Mesendoderm (in vitro differentiated cells): ENCODE measurements at regions not wholly inside any gene's neighbourhood (a gene's known extent, or its start where the extent isn't known, plus 50 kb on each side); places are given as distances from the start of the nearest gene placed in this dataset.
A peak's percentile ranks its signal among the peaks of the same experiment; 100 is the strongest.

Source experiments
- DNase-seq: peaks from one replicate; pipeline ENCODE4 v3.0.0; 2013
- H2AK5ac ChIP-seq: 2 replicates; pipeline ENCODE4 v1.6.1; 2013; ENCODE audit warnings: low read length, inconsistent platforms
- H2BK120ac ChIP-seq: 2 replicates; pipeline ENCODE4 v1.6.1; 2013; ENCODE audit warnings: low read depth, mild to moderate bottlenecking, low read length, moderate library complexity, mixed read lengths
- H2BK15ac ChIP-seq: replicated peaks from 2 replicates; pipeline ENCODE4 v1.6.1; 2013; ENCODE audit warnings: low read depth, mild to moderate bottlenecking, moderate library complexity
- H2BK5ac ChIP-seq: 2 replicates; pipeline ENCODE4 v1.6.1; 2013; ENCODE audit warnings: low read length, inconsistent platforms
- H3K18ac ChIP-seq: 2 replicates; pipeline ENCODE4 v1.6.1; 2013; ENCODE audit warnings: mild to moderate bottlenecking, low read length, mixed read lengths
- H3K23ac ChIP-seq: one replicate; pipeline ENCODE4 v1.6.1; 2013; ENCODE audit warnings: low read length
- H3K27ac ChIP-seq: 2 replicates; pipeline ENCODE4 v1.5.1; 2013; ENCODE audit warnings: low read depth, mild to moderate bottlenecking, inconsistent platforms, low read length, moderate library complexity
- H3K27me3 ChIP-seq: 2 replicates; pipeline ENCODE4 v1.6.1; 2013; ENCODE audit warnings: low read length, control low read depth, mild to moderate bottlenecking, inconsistent platforms; ENCODE audit not compliant: insufficient read depth, poor library complexity
- H3K36me3 ChIP-seq: 2 replicates; pipeline ENCODE4 v1.6.1; 2013; ENCODE audit warnings: low read length, inconsistent platforms; ENCODE audit not compliant: control insufficient read depth, insufficient read depth
- H3K4ac ChIP-seq: one replicate; pipeline ENCODE4 v1.6.1; 2013; ENCODE audit warnings: low read depth, mild to moderate bottlenecking, low read length, moderate library complexity
- H3K4me1 ChIP-seq: 2 replicates; pipeline ENCODE4 v1.6.1; 2013; ENCODE audit warnings: low read depth, low read length, inconsistent platforms; ENCODE audit not compliant: control insufficient read depth
- H3K4me2 ChIP-seq: 2 replicates; pipeline ENCODE4 v1.6.1; 2013; ENCODE audit warnings: low read length
- H3K4me3 ChIP-seq: 2 replicates; pipeline ENCODE4 v1.5.1; 2013; ENCODE audit warnings: mild to moderate bottlenecking, low read length
- H3K56ac ChIP-seq: one replicate; pipeline ENCODE4 v1.6.1; 2013; ENCODE audit warnings: low read length
- H3K79me1 ChIP-seq: 2 replicates; pipeline ENCODE4 v1.6.1; 2013; ENCODE audit warnings: low read length, inconsistent platforms
- H3K79me2 ChIP-seq: 2 replicates; pipeline ENCODE4 v1.6.1; 2013; ENCODE audit warnings: mild to moderate bottlenecking, low read length; ENCODE audit not compliant: control insufficient read depth, insufficient read depth
- H3K9ac ChIP-seq: 2 replicates; pipeline ENCODE4 v1.6.1; 2013; ENCODE audit warnings: low read length, inconsistent platforms
- H4K5ac ChIP-seq: one replicate; pipeline ENCODE4 v1.6.1; 2013; ENCODE audit warnings: low read length
- H4K8ac ChIP-seq: one replicate; pipeline ENCODE4 v1.6.1; 2013; ENCODE audit warnings: low read depth, mild to moderate bottlenecking, control low read depth, low read length, moderate library complexity
- WGBS: extraction: QIAGEN DNeasy Blood & Tissue Kit; methylation state at CpG from one replicate; pipeline ENCODE4 v1.1.7; 2013; ENCODE audit warnings: low lambda C conversion rate, missing lambda C conversion rate; ENCODE audit not compliant: insufficient coverage; ENCODE audit errors: extremely low coverage; 5-methylcytosine and 5-hydroxymethylcytosine counted together

GRCh38 chr5:158462349-158463114 is 603.6 kb upstream of the CLINT1 start:
- Histone ChIP-seq H3K4me3 (no peak overlapping the region), H3K27ac (no peak overlapping the region), H3K27me3 (no peaks in the 10 kb centered on the region), H2BK120ac (no peak overlapping the region), H2AK5ac (no peak overlapping the region), H4K5ac (no peak overlapping the region), H2BK15ac (no peak overlapping the region), H3K79me1 (no peaks in the 10 kb centered on the region), H3K4me1 (no peaks in the 10 kb centered on the region), H3K23ac (no peak overlapping the region), H3K56ac (no peak overlapping the region), H3K79me2 (no peaks in the 10 kb centered on the region), H3K4me2 (no peak overlapping the region), H3K4ac (no peak overlapping the region), H3K18ac (no peak overlapping the region), H4K8ac (no peak overlapping the region), H3K36me3 (no peaks in the 10 kb centered on the region), H3K9ac (no peak overlapping the region), H2BK5ac (no peak overlapping the region)
- no CpG with 5 or more reads among the region's 9 CpGs for WGBS
- no peak for DNase-seq

GRCh38 chr5:158461240-158461854 is 602.4 kb upstream of the CLINT1 start:
- Histone ChIP-seq H2BK120ac (no peak overlapping the region), H3K18ac (no peak overlapping the region), H3K23ac (no peak overlapping the region), H3K79me2 (no peaks in the 10 kb centered on the region), H3K56ac (no peak overlapping the region), H3K9ac (no peak overlapping the region), H3K4me3 (no peak overlapping the region), H3K27ac (no peak overlapping the region), H3K4me2 (no peak overlapping the region), H2AK5ac (no peak overlapping the region), H2BK5ac (no peak overlapping the region), H3K4ac (no peak overlapping the region), H3K27me3 (no peaks in the 10 kb centered on the region), H4K5ac (no peak overlapping the region), H3K4me1 (no peaks in the 10 kb centered on the region), H3K36me3 (no peaks in the 10 kb centered on the region), H3K79me1 (no peaks in the 10 kb centered on the region), H2BK15ac (no peak overlapping the region), H4K8ac (no peak overlapping the region)
- DNase-seq, result no peak
- WGBS, result no CpG with 5 or more reads among the region's 4 CpGs

GRCh38 chr5:158458086-158458485 is 599.1 kb upstream of the CLINT1 start:
- Histone ChIP-seq H3K27me3 (no peaks in the 10 kb centered on the region), H3K27ac (no peak overlapping the region), H3K18ac (no peak overlapping the region), H3K4me1 (no peaks in the 10 kb centered on the region), H3K79me1 (no peaks in the 10 kb centered on the region), H3K23ac (no peak overlapping the region), H3K56ac (no peak overlapping the region), H3K9ac (no peak overlapping the region), H2BK120ac (no peak overlapping the region), H2BK15ac (no peak overlapping the region), H4K8ac (no peak overlapping the region), H3K4me3 (no peak overlapping the region), H2AK5ac (no peak overlapping the region), H4K5ac (no peak overlapping the region), H3K79me2 (no peaks in the 10 kb centered on the region), H2BK5ac (no peak overlapping the region), H3K36me3 (no peaks in the 10 kb centered on the region), H3K4ac (no peak overlapping the region), H3K4me2 (no peak overlapping the region)
- WGBS, result no CpG with 5 or more reads among the region's 2 CpGs
- no peak for DNase-seq

GRCh38 chr5:158456756-158457155 is 597.8 kb upstream of the CLINT1 start:
- Histone ChIP-seq H3K18ac (no peak overlapping the region), H3K79me2 (no peaks in the 10 kb centered on the region), H2AK5ac (no peak overlapping the region), H3K4me1 (no peaks in the 10 kb centered on the region), H3K23ac (no peak overlapping the region), H3K36me3 (no peaks in the 10 kb centered on the region), H3K56ac (no peak overlapping the region), H2BK5ac (no peak overlapping the region), H3K4me3 (no peak overlapping the region), H3K4me2 (no peak overlapping the region), H2BK120ac (no peak overlapping the region), H3K4ac (no peak overlapping the region), H4K5ac (no peak overlapping the region), H3K9ac (no peak overlapping the region), H2BK15ac (no peak overlapping the region), H4K8ac (no peak overlapping the region), H3K27me3 (no peaks in the 10 kb centered on the region), H3K79me1 (no peaks in the 10 kb centered on the region), H3K27ac (no peak overlapping the region)
- peak; percentile 14 for DNase-seq
- WGBS, result no CpG with 5 or more reads among the region's 1 CpG

- Histone ChIP-seq H2BK15ac (no peak overlapping the region), H3K23ac (no peak overlapping the region), H3K4ac (no peak overlapping the region), H3K27me3 (no peaks in the 10 kb centered on the region), H3K4me2 (no peak overlapping the region), H4K8ac (no peak overlapping the region), H3K36me3 (no peaks in the 10 kb centered on the region), H3K56ac (no peak overlapping the region), H3K79me2 (no peaks in the 10 kb centered on the region), H4K5ac (no peak overlapping the region), H2BK120ac (no peak overlapping the region), H3K79me1 (no peaks in the 10 kb centered on the region), H2AK5ac (no peak overlapping the region), H3K9ac (no peak overlapping the region), H3K4me1 (no peaks in the 10 kb centered on the region), H3K4me3 (no peak overlapping the region), H2BK5ac (no peak overlapping the region), H3K27ac (no peak overlapping the region), H3K18ac (no peak overlapping the region)
- WGBS, result no CpG with 5 or more reads among the region's 3 CpGs
- no peak for DNase-seq
Observed at GRCh38 chr5:158456241-158456640, 597.3 kb upstream of the CLINT1 start.
